ENCODE measurements at regions not wholly inside any gene's neighbourhood (a gene's known extent, or its start where the extent isn't known, plus 50 kb on each side); places are given as distances from the start of the nearest gene placed in this dataset.
"Not testable (repeated sequence)": the region's sequence is repeated elsewhere in the genome, so short reads cannot be mapped to it uniquely, and the experiment has no call there.

DNA sequence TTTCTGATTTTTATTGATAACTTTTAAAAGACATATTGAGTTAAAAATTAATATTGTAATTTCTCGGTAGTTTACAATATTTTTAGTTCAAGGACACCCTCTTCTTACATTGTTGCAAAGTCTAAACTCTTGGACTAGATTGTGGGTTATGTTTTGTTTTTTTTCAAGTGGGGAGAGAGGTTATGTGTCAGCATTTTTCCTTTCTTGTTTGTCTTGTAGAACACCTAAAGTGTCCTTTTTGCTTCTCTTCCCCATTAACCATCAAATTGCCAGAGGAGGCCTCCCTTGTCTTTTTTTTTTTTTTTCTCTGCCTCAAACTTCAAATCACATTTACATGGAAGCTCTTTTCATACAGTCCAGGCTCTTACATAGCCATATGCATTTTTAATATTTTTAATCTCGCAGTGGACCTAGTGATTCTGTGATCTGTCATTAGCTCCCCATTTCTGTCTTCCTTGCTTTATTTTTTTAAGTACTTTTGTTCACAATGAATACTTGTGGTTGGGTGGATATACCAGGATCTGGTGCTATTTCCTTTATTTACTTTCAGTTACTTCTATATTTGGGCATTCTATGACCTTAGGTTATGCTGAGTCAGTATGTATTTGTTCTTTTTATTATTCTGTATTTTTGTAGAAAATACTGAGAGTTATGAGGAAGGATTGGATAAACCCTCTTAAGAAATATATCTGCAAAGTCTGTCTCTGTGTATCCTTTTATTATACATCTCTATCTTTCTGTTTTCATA lies 2280.6 kb upstream of the ACO1 start:
- no peak for DNase-seq

DNA sequence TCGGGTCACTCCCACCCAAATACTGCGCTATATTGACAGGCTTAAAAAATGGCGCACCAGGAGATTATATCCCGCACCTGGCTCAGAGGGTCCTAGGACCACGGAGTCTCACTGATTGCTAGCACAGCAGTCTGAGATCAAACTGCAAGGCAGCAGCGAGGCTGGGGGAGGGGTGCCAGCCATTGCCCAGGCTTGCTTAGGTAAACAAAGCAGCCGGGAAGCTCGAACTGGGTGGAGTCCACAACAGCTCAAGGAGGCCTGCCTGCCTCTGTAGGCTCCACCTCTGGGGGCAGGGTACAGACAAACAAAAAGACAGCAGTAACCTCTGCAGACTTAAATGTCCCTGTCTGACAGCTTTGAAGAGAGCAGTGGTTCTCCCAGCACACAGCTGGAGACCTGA lies 2277.3 kb upstream of the ACO1 start:
- DNase-seq, result not testable (repeated sequence)

DNA sequence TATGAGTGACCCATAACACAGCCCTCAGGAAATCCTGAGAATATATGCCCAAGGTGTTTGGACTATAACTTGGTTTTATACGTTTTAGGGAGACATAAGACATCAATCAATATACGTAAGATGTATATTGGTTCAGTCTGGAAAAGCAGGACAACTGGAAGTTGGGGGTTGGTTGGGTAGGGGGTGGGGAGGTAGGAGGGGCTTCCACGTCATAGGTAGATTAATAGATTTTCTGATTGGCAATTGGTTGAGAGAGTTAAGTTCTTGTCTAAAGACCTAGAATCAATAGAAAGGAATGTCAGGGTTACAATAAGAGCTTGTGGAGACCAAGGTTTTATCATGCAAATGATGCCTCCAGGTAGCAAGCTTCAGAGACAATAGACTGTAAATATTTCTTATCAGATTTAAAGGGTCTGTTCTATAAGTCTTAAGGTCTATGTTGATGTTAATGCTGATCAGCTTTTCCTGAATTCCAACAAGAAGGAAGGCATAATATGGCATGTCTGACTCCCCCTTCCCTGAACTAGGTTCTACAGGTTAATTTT lies 2267.7 kb upstream of the ACO1 start:
- no peak for DNase-seq

DNA sequence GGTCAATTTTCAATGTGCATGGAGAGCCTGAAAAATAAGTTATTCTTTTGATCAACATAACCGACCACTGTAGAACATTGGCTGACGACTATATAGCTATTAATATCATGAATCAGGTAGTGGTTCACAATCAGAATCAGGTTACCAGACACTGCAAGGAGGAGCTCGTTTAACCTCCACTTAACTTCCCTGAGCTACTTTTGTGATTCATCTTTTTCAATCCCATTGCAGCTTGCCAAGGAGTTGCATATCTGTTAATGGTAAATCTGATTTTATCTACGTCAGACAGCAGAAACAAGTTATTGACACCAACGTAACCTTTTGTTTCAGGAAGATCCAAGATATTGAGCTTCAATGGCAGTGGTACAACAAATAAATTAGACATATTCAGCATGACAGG lies 2263.8 kb upstream of the ACO1 start:
- DNase-seq, result no peak

GRCh38 chr9:30121611-30122010 lies 2262.8 kb upstream of the ACO1 start:
- no peak for DNase-seq

DNA sequence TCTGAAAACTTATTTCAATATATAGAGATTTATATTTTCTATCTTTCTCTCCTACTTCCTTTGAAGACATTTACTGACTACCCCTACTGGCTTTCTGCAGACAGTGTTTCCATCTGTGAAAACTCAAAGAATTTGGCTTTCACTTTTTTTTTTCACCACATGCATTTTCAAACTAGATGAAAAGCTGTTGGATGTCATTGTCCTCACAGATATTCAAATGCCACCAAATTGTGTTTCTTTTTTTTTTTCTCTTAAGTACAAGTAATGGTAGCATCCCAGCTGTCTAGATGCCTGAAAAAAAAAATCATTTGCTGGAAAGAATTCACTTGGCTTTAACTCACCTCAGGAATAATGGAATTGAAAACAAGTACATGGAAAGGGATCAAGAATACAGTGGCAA lies 2258.6 kb upstream of the ACO1 start:
- no peak for DNase-seq

GRCh38 chr9:30127371-30127770 lies 2257.1 kb upstream of the ACO1 start:
- no peak for DNase-seq

- DNase-seq, result no peak
Measured at GRCh38 chr9:30140407-30140806, 2244.0 kb upstream of the ACO1 start.

GRCh38 chr9:30160570-30160969 lies 2223.9 kb upstream of the ACO1 start:
- no peak for DNase-seq

GRCh38 chr9:30172206-30172605 lies 2212.2 kb upstream of the ACO1 start:
- no peak for DNase-seq

- DNase-seq, result no peak
Measured at GRCh38 chr9:30178610-30179009, 2205.8 kb upstream of the ACO1 start.

DNA sequence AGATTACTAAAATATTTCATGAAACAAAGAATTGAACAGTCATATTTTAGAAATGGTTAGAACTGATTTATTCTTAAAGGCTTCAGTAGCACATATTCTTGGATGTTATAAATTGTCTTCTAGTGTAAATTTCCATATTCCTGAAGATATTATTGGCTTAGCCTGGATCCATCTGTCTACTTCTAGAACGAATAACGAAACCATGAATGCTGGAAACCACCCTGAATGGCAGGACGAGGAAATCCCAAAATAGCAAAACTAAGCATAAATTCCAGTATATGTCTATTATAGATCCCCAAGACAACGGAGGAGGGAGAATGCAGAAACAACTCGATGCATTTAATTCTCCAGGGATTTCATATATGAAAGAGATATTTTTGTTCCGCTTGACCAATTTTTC lies 2191.0 kb upstream of the ACO1 start:
- DNase-seq, result no peak

DNA sequence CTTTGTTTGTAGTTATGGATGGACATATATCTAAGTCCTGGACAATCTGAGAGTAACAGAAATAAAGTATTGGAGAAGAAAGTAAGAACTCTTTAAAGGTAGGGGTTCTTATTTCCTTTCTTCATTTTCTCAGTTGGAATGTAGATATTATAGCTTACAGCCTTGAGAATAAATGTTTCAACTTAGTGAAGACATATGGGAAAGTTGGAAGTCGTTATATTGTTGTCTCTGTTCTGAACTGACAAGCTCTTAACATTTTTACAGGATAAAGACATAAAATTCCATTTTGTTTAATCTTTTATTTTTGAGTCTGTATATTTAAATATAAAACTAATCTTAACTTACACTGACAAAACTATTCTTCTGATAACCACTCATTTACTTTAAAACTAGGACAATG lies 2187.5 kb upstream of the ACO1 start:
- no peak for DNase-seq

GRCh38 chr9:30197453-30197852 lies 2187.0 kb upstream of the ACO1 start:
- no peak for DNase-seq

DNA sequence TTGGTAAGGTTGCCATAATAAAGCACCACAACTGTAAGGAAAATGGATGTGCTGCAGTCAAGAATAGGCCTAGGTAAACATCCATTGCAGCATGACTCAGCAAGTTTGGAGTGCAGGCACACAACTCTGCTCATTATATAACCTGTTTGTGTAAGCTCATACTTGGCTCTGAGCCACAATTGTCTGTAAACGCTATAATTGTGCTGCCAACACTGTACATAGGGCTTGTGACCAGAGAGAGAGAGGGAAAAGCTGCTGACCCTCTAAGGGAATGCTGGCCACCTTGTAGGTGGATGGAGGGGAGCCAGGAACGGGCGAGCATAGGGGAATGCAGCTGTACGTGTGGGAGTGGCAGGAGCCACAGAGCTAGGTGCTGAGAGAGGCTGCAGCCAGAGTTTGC lies 2186.5 kb upstream of the ACO1 start:
- no peak for DNase-seq

- no peak for DNase-seq
Measured at GRCh38 chr9:30198463-30199309, 2185.8 kb upstream of the ACO1 start.

DNA sequence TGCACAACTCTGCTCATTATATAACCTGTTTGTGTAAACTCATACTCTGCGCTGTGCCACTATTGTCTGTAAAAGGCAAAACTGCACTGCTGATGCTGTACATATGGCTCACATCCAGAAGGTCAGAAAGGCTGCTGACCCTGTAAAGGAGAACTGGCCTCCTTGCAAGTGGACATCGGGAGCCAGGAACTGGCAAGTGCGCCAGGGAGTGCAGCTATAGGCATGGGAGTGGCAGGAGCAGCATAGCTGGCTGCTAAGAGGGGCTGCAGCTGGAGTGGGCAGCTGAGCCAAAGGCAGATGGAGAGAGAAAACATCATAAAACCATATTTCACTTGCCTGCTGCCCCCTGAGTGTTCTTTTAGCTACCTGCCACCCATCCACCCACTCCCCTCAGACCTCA lies 2183.4 kb upstream of the ACO1 start:
- DNase-seq, result no peak

- no peak for DNase-seq
Measured at GRCh38 chr9:30235068-30235467, 2149.4 kb upstream of the ACO1 start.

GRCh38 chr9:30235564-30235963 lies 2148.9 kb upstream of the ACO1 start:
- no peak for DNase-seq

- DNase-seq, result no peak
Measured at GRCh38 chr9:30239878-30240277, 2144.6 kb upstream of the ACO1 start.

DNA sequence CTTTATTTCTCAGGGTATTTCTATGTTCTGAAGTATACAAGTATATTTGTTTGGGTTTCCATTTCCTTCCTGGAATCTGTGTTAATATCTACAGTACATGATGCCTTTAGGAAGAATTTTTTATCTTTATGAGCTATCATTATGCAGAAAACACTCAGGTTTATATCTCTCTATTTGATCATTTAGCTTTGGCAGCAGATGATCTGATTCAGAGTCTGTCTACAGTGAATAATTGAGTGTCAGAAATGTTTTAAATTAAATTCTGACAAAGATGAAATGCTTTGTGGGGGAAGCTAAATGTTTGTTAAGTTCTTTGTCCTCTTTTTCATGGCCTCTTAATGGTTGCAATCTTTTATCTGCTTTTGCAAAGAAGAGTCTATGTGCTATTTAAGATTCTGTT lies 2141.0 kb upstream of the ACO1 start:
- DNase-seq, result no peak

GRCh38 chr9:30244877-30245276 lies 2139.6 kb upstream of the ACO1 start:
- no peak for DNase-seq

- no peak for DNase-seq
Measured at GRCh38 chr9:30250872-30251271, 2133.6 kb upstream of the ACO1 start.

DNA sequence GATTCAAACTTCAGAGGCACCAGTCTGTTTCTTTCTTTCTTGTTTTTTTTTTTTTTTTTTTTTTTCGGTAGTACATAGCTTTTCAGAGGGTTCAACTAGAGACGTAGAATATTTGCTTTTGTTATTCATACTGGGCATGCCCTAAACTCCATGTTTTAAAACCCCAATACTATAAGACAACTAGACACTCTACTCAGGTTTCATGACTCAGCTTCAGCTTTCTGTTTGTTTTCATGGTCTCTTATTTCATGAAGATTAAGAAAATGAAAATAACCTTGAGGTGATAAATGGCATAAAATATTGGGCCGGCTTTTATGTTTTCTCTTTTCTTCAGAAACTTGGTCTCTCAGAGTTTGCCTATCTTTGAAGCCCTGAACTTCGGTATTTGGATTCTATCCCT lies 2126.3 kb upstream of the ACO1 start:
- DNase-seq, result no peak
